ENCODE measurements at regions not wholly inside any gene's neighbourhood (a gene's known extent, or its start where the extent isn't known, plus 50 kb on each side); places are given as distances from the start of the nearest gene placed in this dataset.

DNA sequence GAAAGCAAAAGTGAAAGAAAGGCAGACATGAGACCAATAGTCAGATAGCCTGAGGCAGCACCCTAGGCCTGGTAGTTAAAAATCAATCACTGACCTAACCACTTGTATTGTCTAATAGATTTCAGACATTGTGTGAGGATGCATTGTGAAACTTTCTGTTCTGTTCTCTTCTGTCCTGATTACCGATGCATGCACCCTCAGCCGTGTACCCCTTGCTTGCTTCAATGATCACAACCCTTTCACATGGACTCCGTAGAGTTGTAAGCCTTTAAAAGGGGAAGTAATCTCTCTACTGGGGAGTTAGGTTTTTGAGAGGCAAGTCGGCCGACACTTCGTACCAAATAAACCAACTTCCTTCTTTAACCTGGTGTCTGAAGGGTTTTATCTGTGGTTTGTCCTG is 801.6 kb upstream of the TSPY4 start:
- TF ChIP-seq, protein P1, sequence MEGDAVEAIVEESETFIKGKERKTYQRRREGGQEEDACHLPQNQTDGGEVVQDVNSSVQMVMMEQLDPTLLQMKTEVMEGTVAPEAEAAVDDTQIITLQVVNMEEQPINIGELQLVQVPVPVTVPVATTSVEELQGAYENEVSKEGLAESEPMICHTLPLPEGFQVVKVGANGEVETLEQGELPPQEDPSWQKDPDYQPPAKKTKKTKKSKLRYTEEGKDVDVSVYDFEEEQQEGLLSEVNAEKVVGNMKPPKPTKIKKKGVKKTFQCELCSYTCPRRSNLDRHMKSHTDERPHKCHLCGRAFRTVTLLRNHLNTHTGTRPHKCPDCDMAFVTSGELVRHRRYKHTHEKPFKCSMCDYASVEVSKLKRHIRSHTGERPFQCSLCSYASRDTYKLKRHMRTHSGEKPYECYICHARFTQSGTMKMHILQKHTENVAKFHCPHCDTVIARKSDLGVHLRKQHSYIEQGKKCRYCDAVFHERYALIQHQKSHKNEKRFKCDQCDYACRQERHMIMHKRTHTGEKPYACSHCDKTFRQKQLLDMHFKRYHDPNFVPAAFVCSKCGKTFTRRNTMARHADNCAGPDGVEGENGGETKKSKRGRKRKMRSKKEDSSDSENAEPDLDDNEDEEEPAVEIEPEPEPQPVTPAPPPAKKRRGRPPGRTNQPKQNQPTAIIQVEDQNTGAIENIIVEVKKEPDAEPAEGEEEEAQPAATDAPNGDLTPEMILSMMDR (IDR thresholded peaks at IDR 0.05) = no peak
- TF ChIP-seq ZFX (IDR thresholded peaks at IDR 0.05; ENCODE audit: borderline replicate concordance) = no peak

All from 22Rv1 (cell line).